H1 (cell line): ENCODE measurements at regions not wholly inside any gene's neighbourhood (a gene's known extent, or its start where the extent isn't known, plus 50 kb on each side); places are given as distances from the start of the nearest gene placed in this dataset.

ENCODE experiments used
- CREB1 ChIP-seq: IDR thresholded peaks from 2 replicates; pipeline ENCODE4 v1.6.1; 2012; ENCODE audit warnings: inconsistent platforms
- JUND ChIP-seq: IDR thresholded peaks from 2 replicates; pipeline ENCODE4 v1.6.1; 2011; ENCODE audit warnings: mild to moderate bottlenecking, improper control_type of control experiment, low read length
- POU5F1 ChIP-seq: IDR thresholded peaks from 2 replicates; pipeline ENCODE4 v1.6.1; 2011; ENCODE audit warnings: low read depth, mild to moderate bottlenecking, low read length, moderate library complexity
- SUZ12 ChIP-seq: fragments of 200-600 bp; sonication (generic); IDR thresholded peaks from 2 replicates; pipeline ENCODE4 v1.6.1; 2012; ENCODE audit warnings: mild to moderate bottlenecking, inconsistent platforms, low read length, moderate library complexity, mixed read lengths
- TAF7 ChIP-seq: optimal IDR thresholded peaks from 2 replicates; pipeline ENCODE3; 2011; ENCODE audit warnings: low read depth, mild to moderate bottlenecking, inconsistent platforms, low read length, moderate library complexity, borderline replicate concordance
- ZNF274 ChIP-seq: IDR thresholded peaks from 2 replicates; pipeline ENCODE4 v1.7.0; 2012; ENCODE audit warnings: low read length, borderline replicate concordance; ENCODE audit errors: extremely low read depth

- no peak for TF ChIP-seq ZNF274
- TF ChIP-seq TAF7: no peak
- no peak for TF ChIP-seq CREB1
- no peak for TF ChIP-seq JUND
- no peak for TF ChIP-seq SUZ12
- no peak for TF ChIP-seq POU5F1
Measured at GRCh38 chr2:118386641-118387302, 298.5 kb downstream of the INSIG2 start (continued).
